Ishikawa (cell line): ENCODE measurements at regions not wholly inside any gene's neighbourhood (a gene's known extent, or its start where the extent isn't known, plus 50 kb on each side); places are given as distances from the start of the nearest gene placed in this dataset.

Source experiments
- CEBPB ChIP-seq: IDR thresholded peaks from 2 replicates; pipeline ENCODE4 v1.6.1; 2012
- CREB1 ChIP-seq: IDR thresholded peaks from 2 replicates; pipeline ENCODE4 v1.6.1; 2012; ENCODE audit warnings: low read depth
- EGR1 ChIP-seq: IDR thresholded peaks from 2 replicates; pipeline ENCODE4 v1.6.1; 2012
- EP300 ChIP-seq: IDR thresholded peaks from 2 replicates; pipeline ENCODE4 v1.6.1; 2012; ENCODE audit warnings: borderline replicate concordance
- FOXM1 ChIP-seq: IDR thresholded peaks from 2 replicates; pipeline ENCODE4 v1.6.1; 2012; ENCODE audit warnings: low read depth, borderline replicate concordance
- MAX ChIP-seq: IDR thresholded peaks from 2 replicates; pipeline ENCODE4 v1.6.1; 2012
- NFIC ChIP-seq: IDR thresholded peaks from 2 replicates; pipeline ENCODE4 v1.6.1; 2012
- RAD21 ChIP-seq: IDR thresholded peaks from 2 replicates; pipeline ENCODE4 v1.6.1; 2012; ENCODE audit warnings: low read depth
- REST ChIP-seq: IDR thresholded peaks from 2 replicates; pipeline ENCODE4 v1.6.1; 2012; ENCODE audit warnings: low read depth, mild to moderate bottlenecking
- TAF1 ChIP-seq: IDR thresholded peaks from 2 replicates; pipeline ENCODE4 v1.6.1; 2012; ENCODE audit warnings: low read depth, mild to moderate bottlenecking
- TCF12 ChIP-seq: IDR thresholded peaks from 2 replicates; pipeline ENCODE4 v1.6.1; 2012; ENCODE audit warnings: low read depth
- TEAD4 ChIP-seq: IDR thresholded peaks from 2 replicates; pipeline ENCODE4 v1.6.1; 2012
- USF1 ChIP-seq: IDR thresholded peaks from 2 replicates; pipeline ENCODE4 v1.6.1; 2012
- YY1 ChIP-seq: IDR thresholded peaks from 2 replicates; pipeline ENCODE4 v1.6.1; 2012; ENCODE audit warnings: low read depth
- ZBTB7A ChIP-seq: IDR thresholded peaks from 2 replicates; pipeline ENCODE4 v1.6.1; 2012; ENCODE audit warnings: low read depth

GRCh38 chr4:57550198-57550597 is 440.0 kb upstream of the IGFBP7 start:
- TF ChIP-seq TCF12 (no peak), FOXM1 (no peak), MAX (no peak), REST (no peak), RAD21 (no peak), YY1 (no peak), NFIC (no peak), TEAD4 (no peak), USF1 (no peak)

- no peak for TF ChIP-seq TCF12
- TF ChIP-seq EP300, result no peak
- no peak for TF ChIP-seq TEAD4
- TF ChIP-seq TAF1, result no peak
- TF ChIP-seq YY1, result no peak
- TF ChIP-seq RAD21, result no peak
- TF ChIP-seq NFIC, result no peak
- TF ChIP-seq CREB1, result no peak
Observed at GRCh38 chr4:57548856-57549255, 438.7 kb upstream of the IGFBP7 start.

GRCh38 chr4:57544811-57545654 is 434.8 kb upstream of the IGFBP7 start:
- TF ChIP-seq TAF1 (no peak), MAX (no peak), YY1 (no peak), TCF12 (no peak), EGR1 (no peak), RAD21 (no peak), REST (no peak), ZBTB7A (no peak), FOXM1 (no peak), CEBPB (no peak), NFIC (no peak), CREB1 (no peak), EP300 (no peak), TEAD4 (no peak), USF1 (no peak)

GRCh38 chr4:57504797-57505530 is 394.8 kb upstream of the IGFBP7 start:
- TF ChIP-seq ZBTB7A (no peak), USF1 (no peak), YY1 (no peak), MAX (no peak), CREB1 (no peak), TAF1 (no peak), EGR1 (no peak), NFIC (no peak), RAD21 (no peak), FOXM1 (no peak), TEAD4 (no peak), EP300 (no peak), TCF12 (no peak), CEBPB (no peak), REST (no peak)
